Omental fat pad (tissue), 3 donors: ENCODE measurements at regions not wholly inside any gene's neighbourhood (a gene's known extent, or its start where the extent isn't known, plus 50 kb on each side); places are given as distances from the start of the nearest gene placed in this dataset. TPM values are rescaled to one million over a fixed set of nuclear protein-coding genes. Genes with fewer than 3 reads are reported as not detected.

ENCODE experiments used
- ATAC-seq: fragments of 150-250 bp; one replicate; pipeline ENCODE4 v1.9.1; 2016; ENCODE audit warnings: mild to moderate bottlenecking, moderate library complexity; ENCODE audit not compliant: low FRiP score
- DNase-seq: peaks from one replicate; pipeline ENCODE4 v3.0.0-alpha.2; 2019; ENCODE audit warnings: low spot score
- small RNA-seq: library from RNA; depleted of rRNA; stranded (forward); fragments of <200 nt; gene quantifications from one replicate; pipeline ENCODE3, GENCODE V24; 2016
- TF ChIP-seq, protein P1 (sequence below), 3 donors: fragments of 450-650 bp; IDR thresholded peaks; one replicate each; pipeline ENCODE4 v1.5.1; 2016 to 2017; ENCODE audit warnings: antibody characterized with exemption in 3 of 3, mild to moderate bottlenecking in 3 of 3, moderate library complexity in 2 of 3

DNA sequence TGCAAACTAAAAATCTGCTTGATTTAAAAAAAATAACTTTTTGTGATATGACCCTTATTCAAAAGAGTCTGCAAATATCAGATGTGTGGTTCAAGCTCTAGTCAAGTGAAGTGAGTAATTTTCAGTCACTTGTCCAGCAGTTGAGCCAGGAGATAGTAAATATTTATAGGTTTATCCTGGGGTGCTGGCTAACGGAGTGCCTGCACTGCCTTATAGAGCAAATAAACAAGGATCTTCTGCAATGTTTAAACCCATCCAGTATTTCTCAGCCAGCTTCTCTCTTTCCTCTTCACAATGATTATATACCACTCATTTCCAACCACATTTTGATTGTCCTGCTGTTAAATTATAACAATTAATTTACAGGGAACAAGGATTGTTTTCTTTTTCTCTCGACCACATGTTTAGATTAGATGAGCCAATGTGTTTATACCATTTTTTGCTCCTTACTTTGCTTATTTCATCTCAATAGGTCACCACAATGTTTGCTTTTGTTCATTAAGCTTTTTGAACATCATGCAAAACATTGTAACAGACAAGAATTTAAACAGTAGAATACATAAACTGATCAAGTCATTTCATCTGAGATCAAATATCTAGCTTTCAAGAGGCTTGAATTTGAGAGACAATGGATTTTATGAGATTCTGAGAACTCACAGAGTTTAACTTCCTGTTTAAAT lies 60.3 kb upstream of the GREM2 start:
- ATAC-seq (no peak), DNase-seq (no peak)
- TF ChIP-seq, protein P1, sequence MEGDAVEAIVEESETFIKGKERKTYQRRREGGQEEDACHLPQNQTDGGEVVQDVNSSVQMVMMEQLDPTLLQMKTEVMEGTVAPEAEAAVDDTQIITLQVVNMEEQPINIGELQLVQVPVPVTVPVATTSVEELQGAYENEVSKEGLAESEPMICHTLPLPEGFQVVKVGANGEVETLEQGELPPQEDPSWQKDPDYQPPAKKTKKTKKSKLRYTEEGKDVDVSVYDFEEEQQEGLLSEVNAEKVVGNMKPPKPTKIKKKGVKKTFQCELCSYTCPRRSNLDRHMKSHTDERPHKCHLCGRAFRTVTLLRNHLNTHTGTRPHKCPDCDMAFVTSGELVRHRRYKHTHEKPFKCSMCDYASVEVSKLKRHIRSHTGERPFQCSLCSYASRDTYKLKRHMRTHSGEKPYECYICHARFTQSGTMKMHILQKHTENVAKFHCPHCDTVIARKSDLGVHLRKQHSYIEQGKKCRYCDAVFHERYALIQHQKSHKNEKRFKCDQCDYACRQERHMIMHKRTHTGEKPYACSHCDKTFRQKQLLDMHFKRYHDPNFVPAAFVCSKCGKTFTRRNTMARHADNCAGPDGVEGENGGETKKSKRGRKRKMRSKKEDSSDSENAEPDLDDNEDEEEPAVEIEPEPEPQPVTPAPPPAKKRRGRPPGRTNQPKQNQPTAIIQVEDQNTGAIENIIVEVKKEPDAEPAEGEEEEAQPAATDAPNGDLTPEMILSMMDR (IDR thresholded peaks at IDR 0.05) = no peak

DNA sequence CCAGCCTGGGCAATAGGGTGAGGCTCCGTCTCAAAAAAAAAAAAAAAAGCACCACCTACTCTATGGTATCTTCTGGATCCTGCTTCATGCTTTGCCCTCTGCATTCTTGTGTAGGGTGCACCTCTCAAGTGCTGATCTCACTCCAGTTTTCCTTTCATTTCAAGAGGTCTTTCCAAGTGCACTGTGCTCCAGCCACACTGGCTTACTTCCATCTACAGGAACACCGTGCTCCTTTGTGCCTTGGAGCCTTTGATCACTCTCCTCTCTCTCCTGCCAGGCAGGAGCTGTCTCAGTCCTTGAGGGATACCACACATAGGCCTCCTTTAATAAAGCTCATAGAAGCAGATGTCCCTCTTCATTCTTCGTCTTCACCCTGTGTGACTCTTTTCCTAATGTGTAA lies 55.4 kb upstream of the GREM2 start:
- ATAC-seq (no peak), DNase-seq (no peak)
- TF ChIP-seq, protein P1 (IDR thresholded peaks at IDR 0.05) = no peak

DNA sequence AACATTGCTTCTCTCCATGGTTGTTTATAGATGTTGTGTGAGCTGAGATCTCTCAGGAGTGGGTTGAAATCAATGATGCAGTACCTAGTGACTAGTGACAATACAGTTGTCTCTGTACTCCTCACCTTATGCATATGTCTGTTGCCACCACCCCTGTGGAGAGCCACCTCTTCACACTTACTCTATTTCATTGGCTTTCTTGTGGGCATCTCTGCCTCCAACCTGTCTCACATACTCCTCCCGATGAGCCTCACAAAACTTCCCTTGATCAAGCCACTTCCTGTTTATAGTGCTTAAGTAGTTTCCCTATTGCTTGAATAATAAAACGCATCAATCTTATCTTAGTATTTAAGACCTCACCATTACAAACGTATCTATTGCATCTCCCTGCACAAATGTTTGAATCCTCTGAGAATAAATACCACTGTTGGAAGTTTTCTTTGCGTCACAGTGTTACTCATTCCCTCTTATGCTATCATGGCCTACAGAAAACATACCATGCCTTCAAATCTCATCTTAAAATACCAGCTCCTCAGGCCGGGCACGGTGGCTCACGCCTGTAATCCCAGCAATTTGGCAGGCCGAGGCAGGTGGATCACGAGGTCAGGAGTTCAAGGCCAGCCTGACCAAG lies 54.7 kb upstream of the GREM2 start:
- DNase-seq = no peak
- no peak for ATAC-seq
- TF ChIP-seq, protein P1 (IDR thresholded peaks at IDR 0.05) = no peak

DNA sequence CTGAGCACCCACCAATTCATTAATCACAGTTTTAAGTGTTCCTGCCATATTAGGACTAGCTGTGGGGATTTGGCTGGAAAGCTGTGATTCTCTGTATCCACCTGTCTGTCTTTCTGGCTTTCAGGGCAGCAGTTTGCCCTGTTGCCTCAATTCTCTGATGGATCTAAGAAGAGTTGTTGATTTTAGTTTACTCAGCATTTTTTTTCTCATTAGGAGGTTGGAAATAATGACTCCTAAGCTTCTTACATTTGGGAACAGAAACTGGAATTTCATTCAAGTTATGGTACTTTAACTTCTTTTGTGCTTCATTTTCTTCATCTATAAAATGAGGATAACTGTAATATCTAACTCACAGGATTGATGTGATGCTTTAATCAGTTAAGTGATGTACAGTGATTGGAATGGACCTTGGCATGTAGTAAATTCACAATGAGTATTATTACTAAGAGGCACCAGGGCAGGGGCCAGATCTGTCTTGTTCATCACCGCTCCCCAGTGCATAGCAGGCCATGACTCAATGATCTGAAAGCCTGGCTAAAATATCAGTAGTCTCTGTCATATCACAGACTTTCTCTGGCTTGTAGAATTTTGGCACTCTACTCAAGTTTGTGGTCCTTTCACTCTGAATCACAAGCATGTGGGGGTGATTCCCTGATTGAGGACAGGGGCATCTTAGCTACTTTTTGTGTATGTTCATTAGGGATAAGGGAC lies 51.4 kb upstream of the GREM2 start:
- DNase-seq (no peak), ATAC-seq (no peak)
- TF ChIP-seq, protein P1 (IDR thresholded peaks at IDR 0.05) = no peak

Small RNA genes in the stretch of these regions (small RNA-seq; reads per million reads assigned to genes)
- not detected for gene RF00019
